ENCODE measurements at regions not wholly inside any gene's neighbourhood (a gene's known extent, or its start where the extent isn't known, plus 50 kb on each side); places are given as distances from the start of the nearest gene placed in this dataset.

GRCh38 chr6:23081701-23082100 is 512.3 kb downstream of the HDGFL1 start:
- DNase-seq (ENCODE audit: extremely low spot score, insufficient read length, low read depth) (no peak), FAIRE-seq (no peak)

- FAIRE-seq (no peak), DNase-seq (ENCODE audit: extremely low spot score, insufficient read length, low read depth) (no peak)
Measured at GRCh38 chr6:23086100-23086499, 516.7 kb downstream of the HDGFL1 start.

- no peak for FAIRE-seq
- DNase-seq (ENCODE audit: extremely low spot score, insufficient read length, low read depth), result no peak
Measured at GRCh38 chr6:23087471-23087870, 518.1 kb downstream of the HDGFL1 start.

DNA sequence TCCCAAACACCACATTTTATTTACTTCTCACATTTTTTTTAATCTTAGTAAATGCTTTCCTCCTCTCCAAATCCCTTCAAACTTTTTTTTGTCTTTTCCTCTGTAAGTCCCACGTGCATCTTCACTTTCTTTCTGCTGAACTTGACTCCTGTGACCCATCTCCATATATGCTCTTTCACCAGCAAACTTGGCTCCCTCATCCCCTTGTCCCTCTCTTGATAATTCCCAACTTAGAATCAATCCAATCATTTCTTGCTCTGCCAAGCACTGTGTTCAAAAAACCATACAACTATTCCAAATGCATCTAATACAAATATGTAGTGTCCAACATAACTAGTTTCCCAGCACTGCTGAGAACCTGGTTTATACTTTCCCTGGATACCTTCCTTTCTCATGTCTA is 519.4 kb downstream of the HDGFL1 start:
- no peak for FAIRE-seq
- no peak for DNase-seq (ENCODE audit: extremely low spot score, insufficient read length, low read depth)

DNA sequence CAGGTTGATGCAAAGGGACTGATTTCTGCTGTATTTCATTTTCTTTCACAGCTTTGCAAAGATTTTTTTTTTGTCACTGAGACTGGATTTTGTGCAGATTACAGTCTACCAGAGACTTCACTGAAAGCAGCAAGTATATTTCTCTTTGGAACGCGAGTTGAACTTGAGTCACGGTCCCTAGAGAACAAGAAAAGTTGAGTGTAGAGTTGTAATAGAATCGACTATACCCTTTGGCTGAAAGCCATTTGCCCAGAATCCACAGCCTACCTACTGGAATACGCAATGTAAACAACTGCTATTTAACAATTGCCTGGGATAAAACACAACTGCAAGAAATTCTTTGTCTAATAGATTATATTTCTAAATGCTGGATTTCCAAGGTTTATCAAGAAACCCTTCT is 520.6 kb downstream of the HDGFL1 start:
- FAIRE-seq, result no peak
- no peak for DNase-seq (ENCODE audit: extremely low spot score, insufficient read length, low read depth)

DNA sequence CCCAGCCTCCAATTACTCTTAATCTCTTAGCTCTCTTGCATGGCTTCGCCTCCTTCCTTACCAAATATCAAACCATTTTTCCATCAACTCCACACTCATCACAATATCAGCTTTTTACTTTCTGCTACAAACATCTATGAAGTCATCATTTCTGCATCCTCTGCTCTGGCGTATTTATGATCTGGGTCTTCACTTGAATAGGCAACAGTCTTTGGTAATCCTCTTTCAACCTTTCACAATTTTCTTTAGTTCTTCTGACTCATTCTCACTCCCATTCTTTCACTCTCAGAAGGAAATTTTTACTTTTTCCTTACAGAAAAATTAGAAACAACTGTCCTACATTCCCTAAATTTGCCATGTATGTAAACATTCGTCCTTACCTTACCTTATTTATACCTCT is 522.4 kb downstream of the HDGFL1 start:
- no peak for FAIRE-seq

GRCh38 chr6:23096876-23097275 is 527.5 kb downstream of the HDGFL1 start:
- FAIRE-seq, result no peak

More for the DNA sequence above, 522.4 kb downstream of the HDGFL1 start:
- DNase-seq (ENCODE audit: extremely low spot score, insufficient read length, low read depth), result no peak

GRCh38 chr6:23097566-23097965 is 528.2 kb downstream of the HDGFL1 start:
- FAIRE-seq, result no peak

More at GRCh38 chr6:23096876-23097275, 527.5 kb downstream of the HDGFL1 start:
- no peak for DNase-seq (ENCODE audit: extremely low spot score, insufficient read length, low read depth)

DNA sequence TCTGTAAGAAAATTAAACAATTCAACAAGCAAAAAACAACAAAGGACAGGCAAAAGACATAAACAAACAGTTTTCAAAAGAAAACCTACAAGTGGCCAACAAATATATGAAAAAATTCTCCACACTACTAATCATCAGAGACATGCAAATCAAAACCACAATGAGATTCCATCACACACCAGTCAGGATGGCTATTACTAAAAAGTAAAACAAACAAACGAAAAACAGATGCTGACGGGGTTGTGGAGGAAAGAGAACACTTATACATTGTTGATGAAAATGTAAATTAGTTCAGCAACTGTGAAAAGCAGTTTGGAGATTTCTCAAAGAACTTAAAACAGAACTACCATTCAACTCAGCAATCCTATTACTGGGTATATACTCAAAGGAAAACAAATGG is 537.6 kb downstream of the HDGFL1 start:
- no peak for DNase-seq (ENCODE audit: extremely low spot score, insufficient read length, low read depth)

More at GRCh38 chr6:23097566-23097965, 528.2 kb downstream of the HDGFL1 start:
- no peak for DNase-seq (ENCODE audit: extremely low spot score, insufficient read length, low read depth)

DNA sequence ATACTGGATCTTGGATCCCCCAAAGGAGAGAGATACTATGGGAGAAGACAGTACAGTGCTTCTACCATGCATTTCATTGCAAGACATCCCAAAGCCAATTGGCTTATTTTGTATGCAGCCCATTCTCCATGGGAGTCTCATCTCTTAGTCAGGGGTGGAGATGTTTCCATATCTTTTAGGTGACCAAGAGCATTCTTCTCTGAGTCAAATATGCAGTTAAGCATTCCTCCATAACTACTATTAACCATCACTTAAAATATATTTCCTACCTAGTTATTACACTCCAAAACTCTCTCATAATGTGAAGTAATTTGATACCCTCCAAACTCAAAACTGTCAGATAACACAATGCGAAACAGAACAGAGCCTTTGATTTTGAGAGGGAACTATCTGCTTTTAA is 542.6 kb downstream of the HDGFL1 start:
- no peak for FAIRE-seq
- DNase-seq (ENCODE audit: extremely low spot score, insufficient read length, low read depth), result no peak

More for the DNA sequence above, 537.6 kb downstream of the HDGFL1 start:
- FAIRE-seq, result no peak

DNA sequence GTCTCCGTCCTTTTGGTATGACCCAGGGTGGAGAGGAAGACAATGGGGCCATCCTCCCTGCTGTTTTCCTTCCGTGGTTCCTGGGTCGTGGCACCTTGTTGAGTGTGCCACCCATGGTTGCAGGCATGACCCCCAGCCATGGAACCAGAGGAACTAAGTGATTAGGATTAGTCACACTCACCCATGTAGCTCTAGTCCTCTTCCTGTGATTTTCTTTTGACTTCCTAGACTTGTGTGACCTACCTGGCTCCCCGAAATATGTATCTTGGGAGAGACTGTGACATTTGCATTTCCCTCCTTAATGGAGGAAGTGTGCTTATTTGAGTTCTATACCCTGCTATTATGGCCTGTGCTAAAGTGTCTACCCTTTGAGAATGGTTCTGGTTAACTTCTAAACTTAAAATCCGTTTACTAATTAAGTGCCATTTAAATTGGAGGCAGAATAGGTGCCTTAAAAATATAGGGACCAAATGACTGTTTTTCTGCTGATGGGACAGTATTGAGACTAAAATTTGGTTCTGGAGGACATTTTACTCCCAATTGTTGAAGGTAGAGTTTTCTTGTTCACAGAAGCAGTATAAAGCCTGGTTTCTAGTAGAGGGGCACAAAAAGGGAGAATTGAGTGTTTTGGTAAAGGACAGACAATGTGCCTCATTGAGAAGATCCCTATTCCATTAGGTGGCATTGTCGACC is 545.6 kb downstream of the HDGFL1 start:
- no peak for DNase-seq (ENCODE audit: extremely low spot score, insufficient read length, low read depth)
- FAIRE-seq, result no peak

GRCh38 chr6:23137611-23138010 is 568.2 kb downstream of the HDGFL1 start:
- FAIRE-seq, result no peak
- DNase-seq (ENCODE audit: extremely low spot score, insufficient read length, low read depth), result no peak

GRCh38 chr6:23140871-23141270 is 571.5 kb downstream of the HDGFL1 start:
- FAIRE-seq (no peak), DNase-seq (ENCODE audit: extremely low spot score, insufficient read length, low read depth) (no peak)

DNA sequence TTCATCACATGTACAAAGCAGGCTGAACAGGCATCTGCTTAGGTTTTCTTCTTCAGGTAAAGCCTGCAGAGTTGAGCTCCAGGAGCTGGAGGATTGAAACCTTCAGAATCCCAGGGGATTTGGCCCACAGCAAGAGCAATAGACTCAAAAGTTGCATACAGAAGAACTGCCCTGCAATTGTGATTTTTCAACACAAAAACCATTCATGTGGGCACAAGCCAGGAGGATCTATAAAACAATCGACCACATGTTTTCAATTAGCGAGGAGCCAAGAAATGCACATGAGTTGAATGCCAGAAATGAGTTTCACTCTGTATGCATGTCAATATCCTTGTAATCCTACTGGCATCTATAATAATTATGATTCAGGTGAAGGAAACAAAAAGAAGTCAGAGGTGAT is 576.4 kb downstream of the HDGFL1 start:
- FAIRE-seq, result no peak

DNA sequence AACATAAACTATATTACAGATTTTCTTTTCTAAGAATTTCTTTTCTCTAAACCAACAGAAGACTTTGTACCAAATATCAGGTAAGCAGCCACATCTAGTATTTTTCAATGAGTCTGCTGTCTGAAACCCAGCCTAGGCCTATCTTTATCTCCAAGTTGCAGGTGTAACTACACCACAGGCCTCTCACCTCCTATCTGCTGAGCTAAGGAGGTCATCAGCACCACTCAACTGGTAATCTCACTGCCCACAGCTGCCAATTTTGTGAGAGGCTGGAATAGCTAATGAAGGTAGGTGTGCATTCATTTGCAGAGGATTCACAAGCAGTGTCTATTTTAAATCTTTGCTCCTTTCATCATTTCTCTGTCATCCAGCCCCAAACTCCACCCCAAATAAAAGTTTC is 584.8 kb downstream of the HDGFL1 start:
- no peak for FAIRE-seq
- no peak for DNase-seq (ENCODE audit: extremely low spot score, insufficient read length, low read depth)

More for the DNA sequence above, 576.4 kb downstream of the HDGFL1 start:
- DNase-seq (ENCODE audit: extremely low spot score, insufficient read length, low read depth), result no peak

DNA sequence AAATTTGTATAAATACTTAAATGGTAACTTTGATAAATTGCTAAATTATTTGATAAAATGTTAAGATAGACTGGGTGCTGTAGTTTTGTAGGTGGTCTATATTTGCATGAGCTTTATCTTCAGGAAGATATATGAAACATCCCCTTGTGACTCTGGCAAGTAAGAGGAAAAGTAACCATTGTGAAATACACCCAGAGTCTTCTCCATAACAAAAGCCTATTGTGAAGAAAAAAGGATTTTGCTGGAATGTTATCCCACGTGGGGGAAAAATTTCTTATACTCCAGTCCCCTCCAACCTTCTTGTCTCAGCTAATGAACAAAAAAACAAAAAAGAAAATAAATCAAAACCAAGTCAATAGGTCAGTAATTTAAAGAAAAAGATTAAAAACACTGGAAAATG is 600.7 kb downstream of the HDGFL1 start:
- DNase-seq (ENCODE audit: extremely low spot score, insufficient read length, low read depth) (no peak), FAIRE-seq (no peak)

DNA sequence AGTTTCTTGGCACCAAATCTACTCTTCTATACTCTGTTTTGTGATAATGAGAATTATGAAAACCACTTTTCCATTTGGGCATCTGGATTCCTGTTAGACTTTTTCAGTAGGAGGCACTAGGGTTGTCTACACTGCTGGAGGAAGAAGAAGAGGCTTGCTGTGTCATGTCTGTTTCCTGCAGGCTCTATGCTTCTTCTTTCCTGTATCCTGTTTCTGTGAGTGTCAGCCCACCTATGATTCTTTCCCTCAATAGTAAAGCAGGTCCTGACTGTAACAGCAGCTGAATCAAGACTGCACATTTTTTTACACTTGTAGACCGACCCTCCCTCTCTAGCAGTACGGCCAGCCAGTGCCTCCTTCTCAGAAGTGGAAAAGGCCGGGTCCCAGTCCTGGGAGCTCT is 603.9 kb downstream of the HDGFL1 start:
- DNase-seq (ENCODE audit: extremely low spot score, insufficient read length, low read depth), result no peak
- FAIRE-seq, result no peak

GRCh38 chr6:23174781-23175361 is 605.5 kb downstream of the HDGFL1 start:
- DNase-seq (ENCODE audit: extremely low spot score, insufficient read length, low read depth) (no peak), FAIRE-seq (no peak)

DNA sequence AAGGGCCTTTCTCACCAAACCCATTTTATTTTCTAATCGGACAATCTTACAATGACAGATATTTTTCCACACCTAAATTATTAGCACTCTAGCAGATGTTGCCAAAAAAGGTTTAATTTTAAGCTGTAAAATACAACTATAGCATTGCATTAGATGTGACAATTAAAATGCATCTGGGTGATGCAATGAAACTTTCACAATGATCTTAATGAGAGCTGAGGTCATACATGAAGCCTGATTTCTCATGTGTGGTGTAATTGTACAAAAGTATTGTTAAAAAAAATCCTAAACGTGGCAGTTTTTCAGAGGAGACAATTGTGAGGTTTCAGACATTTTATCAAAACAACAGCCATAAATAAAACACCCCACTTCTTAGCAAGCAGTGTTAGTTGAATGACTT is 606.0 kb downstream of the HDGFL1 start:
- no peak for FAIRE-seq
- no peak for DNase-seq (ENCODE audit: extremely low spot score, insufficient read length, low read depth)

GRCh38 chr6:23176471-23176870 is 607.1 kb downstream of the HDGFL1 start:
- DNase-seq (ENCODE audit: extremely low spot score, insufficient read length, low read depth) (no peak), FAIRE-seq (no peak)

DNA sequence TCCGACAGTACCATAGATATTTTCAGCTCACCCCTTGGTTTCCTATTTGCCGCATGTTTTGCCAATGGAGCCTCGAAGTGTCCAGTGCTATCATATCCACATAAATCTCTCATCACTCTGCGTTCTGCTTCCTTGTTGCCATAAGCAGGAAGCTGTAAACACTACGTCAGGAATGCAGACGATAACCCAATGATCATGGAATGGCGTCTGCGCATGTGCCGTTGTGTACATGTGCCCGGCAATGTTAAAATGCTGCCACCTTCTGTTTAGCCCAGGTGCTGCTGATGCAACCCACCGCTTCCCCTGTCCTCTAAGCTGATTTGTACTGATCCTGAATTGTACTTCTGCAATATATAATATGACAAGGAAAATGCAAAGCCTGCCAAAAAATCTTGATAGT is 607.5 kb downstream of the HDGFL1 start:
- DNase-seq (ENCODE audit: extremely low spot score, insufficient read length, low read depth), result no peak
- FAIRE-seq, result no peak

- DNase-seq (ENCODE audit: extremely low spot score, insufficient read length, low read depth) (no peak), FAIRE-seq (no peak)
Measured at GRCh38 chr6:23177806-23178205, 608.4 kb downstream of the HDGFL1 start.
